ENCODE measurements at regions not wholly inside any gene's neighbourhood (a gene's known extent, or its start where the extent isn't known, plus 50 kb on each side); places are given as distances from the start of the nearest gene placed in this dataset.
A peak's percentile ranks its signal among the peaks of the same experiment; 100 is the strongest.

- no peak for DNase-seq (ENCODE audit: low read depth in 2 of 2)
Measured at GRCh38 chr21:41566500-41567014, 58.6 kb upstream of the TMPRSS2 start.

- DNase-seq (ENCODE audit: low read depth in 2 of 2) = no peak
Measured at GRCh38 chr21:41565550-41565949, 57.6 kb upstream of the TMPRSS2 start.

GRCh38 chr21:41564871-41565274, 56.9 kb upstream of the TMPRSS2 start:
- DNase-seq (ENCODE audit: low read depth in 2 of 2) = peak in 1 of 2 donors; percentile 16

GRCh38 chr21:41562101-41563000, 54.4 kb upstream of the TMPRSS2 start:
- no peak for DNase-seq (ENCODE audit: low read depth in 2 of 2)

- DNase-seq (ENCODE audit: low read depth in 2 of 2) = no peak
Measured at GRCh38 chr21:41561701-41562100, 53.7 kb upstream of the TMPRSS2 start.

GRCh38 chr21:41560661-41561158, 52.8 kb upstream of the TMPRSS2 start:
- no peak for DNase-seq (ENCODE audit: low read depth in 2 of 2)

- DNase-seq (ENCODE audit: low read depth in 2 of 2) = no peak
Measured at GRCh38 chr21:41559658-41560631, 52.0 kb upstream of the TMPRSS2 start.

GRCh38 chr21:41558842-41559241, 50.9 kb upstream of the TMPRSS2 start:
- no peak for DNase-seq (ENCODE audit: low read depth in 2 of 2)

GRCh38 chr21:41557884-41558283, 49.9 kb upstream of the TMPRSS2 start:
- no peak for DNase-seq (ENCODE audit: low read depth in 2 of 2)
